T-cell (primary cell): ENCODE measurements at regions not wholly inside any gene's neighbourhood (a gene's known extent, or its start where the extent isn't known, plus 50 kb on each side); places are given as distances from the start of the nearest gene placed in this dataset.

ENCODE experiments used
- ATAC-seq, 4 experiments: fragments of 200-7000 bp in 3 of 4; fragments of 150-1000 bp in 1 of 4; cut with Tn5 transposase; replicated peaks in 1 of 4; 1 replicate in 3 of 4; 2 replicates in 1 of 4; pipeline ENCODE4 v1.10.0; 2021; ENCODE audit warnings: moderate library complexity in 3 of 4, mild to moderate bottlenecking in 2 of 4, moderate number of reproducible peaks in 1 of 4
- CTCF ChIA-PET, 2 donors: fragments of 300-600 bp; sonication (Branson Sonifier 250); formaldehyde crosslinking; loops; one replicate each; lab custom pipeline; 2022; ENCODE audit warnings: antibody characterized with exemption in 2 of 2; lab: Charles Lee
- POLR2A ChIA-PET, 2 donors: fragments of 300-600 bp; sonication (Branson Sonifier 250); formaldehyde crosslinking; loops; one replicate each; lab custom pipeline; 2022; ENCODE audit warnings: antibody characterized with exemption in 2 of 2; lab: Charles Lee
- DNase-seq, 35 experiments: peaks; one replicate each; pipeline versions ENCODE4 v3.0.0 to v3.0.0-alpha.2; 2013 to 2023
- H3K27ac ChIP-seq: one replicate; pipeline ENCODE4 v1.5.1; 2013; ENCODE audit warnings: low read length
- H3K27me3 ChIP-seq, 2 experiments: replicated peaks in 1 of 2; 1 replicate in 1 of 2; 2 replicates in 1 of 2; pipeline versions ENCODE4 v1.6.1 to v1.7.0; 2013; ENCODE audit warnings: low read length in 1 of 2, mixed read lengths in 1 of 2; ENCODE audit not compliant: control insufficient read depth in 2 of 2, insufficient read depth in 2 of 2; ENCODE audit errors: extremely low read depth in 1 of 2
- H3K36me3 ChIP-seq, 2 donors: 1 replicate in 1 of 2; 2 replicates in 1 of 2; pipeline versions ENCODE4 v1.6.1 to v1.7.0; 2013; ENCODE audit warnings: low read length in 1 of 2; ENCODE audit not compliant: control insufficient read depth in 2 of 2, insufficient read depth in 1 of 2; ENCODE audit errors: extremely low read depth in 1 of 2
- H3K4me1 ChIP-seq, 2 experiments: 1 replicate in 1 of 2; 2 replicates in 1 of 2; pipeline versions ENCODE4 v1.6.1 to v1.7.0; 2013; ENCODE audit warnings: low read length in 2 of 2, mixed read lengths in 1 of 2; ENCODE audit not compliant: insufficient read depth in 2 of 2, control insufficient read depth in 1 of 2; ENCODE audit errors: extremely low read depth in 1 of 2
- H3K4me3 ChIP-seq, 2 donors: 1 replicate in 1 of 2; 2 replicates in 1 of 2; pipeline versions ENCODE4 v1.5.1 to v1.7.0; 2013; ENCODE audit warnings: mild to moderate bottlenecking in 2 of 2, low read length in 1 of 2, moderate library complexity in 1 of 2; ENCODE audit not compliant: control insufficient read depth in 1 of 2; ENCODE audit errors: extremely low read depth in 1 of 2
- H3K9me3 ChIP-seq: 2 replicates; pipeline ENCODE4 v1.7.0; 2013
- H3K27ac Mint-ChIP-seq, 2 donors: one replicate each; pipeline ENCODE4 v1.8.0; 2020 to 2021; ENCODE audit warnings: mild to moderate bottlenecking in 2 of 2, mixed read lengths in 2 of 2
- H3K27me3 Mint-ChIP-seq, 2 donors: one replicate each; pipeline ENCODE4 v1.8.0; 2021 to 2022; ENCODE audit warnings: mixed read lengths in 2 of 2
- H3K36me3 Mint-ChIP-seq: one replicate; pipeline ENCODE4 v1.8.0; 2021; ENCODE audit warnings: mixed read lengths
- H3K4me1 Mint-ChIP-seq, 3 donors: one replicate each; pipeline ENCODE4 v1.8.0; 2020 to 2022; ENCODE audit warnings: mixed read lengths in 3 of 3, mild to moderate bottlenecking in 1 of 3
- H3K4me3 Mint-ChIP-seq, 3 donors: one replicate each; pipeline ENCODE4 v1.8.0; 2020 to 2022; ENCODE audit warnings: mild to moderate bottlenecking in 3 of 3, mixed read lengths in 3 of 3, moderate library complexity in 3 of 3
- H3K9me3 Mint-ChIP-seq, 3 donors: one replicate each; pipeline ENCODE4 v1.8.0; 2020 to 2022; ENCODE audit warnings: mixed read lengths in 3 of 3
- WGBS: methylation state at CpG from one replicate; pipeline ENCODE4 v1.1.5; 2013; ENCODE audit warnings: missing lambda C conversion rate; ENCODE audit not compliant: insufficient coverage; 5-methylcytosine and 5-hydroxymethylcytosine counted together

- Mint-ChIP-seq H3K36me3 (no peaks in the 10 kb centered on the region), H3K4me1 (no peaks in the 10 kb centered on the region), H3K27ac (no peak overlapping the region), H3K9me3 (no peaks in the 10 kb centered on the region), H3K4me3 (no peak overlapping the region), H3K27me3 (peaks cover 0 to 7% of the 10 kb centered on the region in 2 donors)
- POLR2A ChIA-PET: no interaction called here
- CTCF ChIA-PET: no interaction called here
- DNase-seq (no peak), ATAC-seq (no peak)
- Histone ChIP-seq H3K9me3 (no peaks in the 10 kb centered on the region), H3K27me3 (no peaks in the 10 kb centered on the region), H3K36me3 (no peaks in the 10 kb centered on the region), H3K4me3 (no peak overlapping the region), H3K4me1 (no peaks in the 10 kb centered on the region), H3K27ac (no peak overlapping the region)
- 95% methylated on average over 7 of the region's 10 CpGs for WGBS
Measured at GRCh38 chr2:143833015-143833660, 686.8 kb downstream of the ZEB2 start.

DNA sequence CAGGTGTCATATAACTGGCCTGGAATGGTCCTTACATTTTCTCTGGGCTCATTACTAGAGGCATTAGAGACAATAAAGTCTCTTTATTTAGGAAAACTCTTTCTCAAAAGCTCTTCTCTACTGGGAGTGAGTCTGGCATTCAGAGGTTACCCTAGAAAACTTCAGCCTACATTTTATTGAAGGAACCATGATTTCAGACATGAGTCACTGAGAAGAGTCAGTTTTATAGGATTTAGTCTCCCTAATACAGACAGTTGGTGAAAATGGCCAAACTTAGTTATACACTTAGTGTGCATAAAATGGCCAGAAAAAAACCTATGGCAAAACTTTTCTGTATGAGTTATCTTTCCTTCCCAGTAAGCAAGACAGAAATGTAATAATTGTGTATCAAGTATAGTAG is 689.4 kb downstream of the ZEB2 start:
- H3K36me3 Mint-ChIP-seq: no peaks in the 10 kb centered on the region
- Histone ChIP-seq H3K27ac (no peak overlapping the region), H3K27me3 (no peaks in the 10 kb centered on the region), H3K4me1 (no peaks in the 10 kb centered on the region), H3K36me3 (no peaks in the 10 kb centered on the region), H3K9me3 (no peaks in the 10 kb centered on the region), H3K4me3 (no peak overlapping the region)
- H3K4me3 Mint-ChIP-seq: no peak overlapping the region
- no peaks in the 10 kb centered on the region for H3K4me1 Mint-ChIP-seq
- no peak for ATAC-seq
- no peak overlapping the region for H3K27ac Mint-ChIP-seq
- ChIA-PET CTCF (no interaction called here), POLR2A (no interaction called here)
- H3K27me3 Mint-ChIP-seq: peaks cover 0 to 15% of the 10 kb centered on the region in 2 donors
- H3K9me3 Mint-ChIP-seq: no peaks in the 10 kb centered on the region
- no peak for DNase-seq

DNA sequence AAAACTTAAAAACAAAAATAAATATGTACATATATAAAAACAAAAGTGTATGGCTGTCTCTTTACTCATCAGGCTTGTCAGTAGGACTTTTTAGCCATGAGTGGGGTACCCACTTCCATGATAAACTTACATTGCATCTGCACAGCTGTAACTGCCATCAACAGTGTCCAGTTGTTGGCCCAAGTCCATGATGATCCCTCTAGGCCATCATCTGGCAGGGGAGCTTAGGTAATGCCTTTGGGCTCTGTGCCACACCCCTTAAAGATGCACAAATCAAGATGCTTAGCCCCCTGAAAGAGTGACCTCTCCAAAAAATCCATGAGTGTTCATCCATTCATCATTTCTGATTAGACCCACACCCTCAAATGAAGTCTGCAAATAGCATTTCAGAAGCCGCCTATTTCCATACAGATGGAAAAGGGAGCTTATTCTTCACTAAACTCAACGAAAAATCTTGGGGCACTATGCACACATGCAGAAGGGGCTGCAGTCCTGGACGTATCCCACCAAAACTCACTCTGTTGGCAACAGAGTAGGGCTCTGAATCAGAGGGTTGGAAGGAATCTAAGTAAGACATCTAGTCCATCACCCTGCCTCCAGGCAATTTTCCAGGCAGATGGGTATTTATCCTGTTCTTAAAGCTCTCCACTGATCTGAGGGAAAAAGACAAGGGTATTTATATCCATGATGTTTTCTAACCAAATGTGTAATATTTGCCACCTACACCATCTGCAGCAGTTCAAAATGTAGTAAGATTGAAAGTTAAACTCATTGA is 691.0 kb downstream of the ZEB2 start:
- Histone ChIP-seq H3K4me3 (no peak overlapping the region), H3K27ac (no peak overlapping the region), H3K4me1 (no peaks in the 10 kb centered on the region), H3K36me3 (no peaks in the 10 kb centered on the region), H3K27me3 (no peaks in the 10 kb centered on the region), H3K9me3 (no peaks in the 10 kb centered on the region)
- DNase-seq (no peak), ATAC-seq (no peak)
- H3K27ac Mint-ChIP-seq: no peak overlapping the region
- no peaks in the 10 kb centered on the region for H3K9me3 Mint-ChIP-seq
- 100% methylated on average over 1 of the region's 3 CpGs for WGBS
- ChIA-PET POLR2A (no interaction called here), CTCF (no interaction called here)
- H3K27me3 Mint-ChIP-seq: peaks cover 0 to 15% of the 10 kb centered on the region in 2 donors
- no peak overlapping the region for H3K4me3 Mint-ChIP-seq
- H3K4me1 Mint-ChIP-seq: no peaks in the 10 kb centered on the region
- no peaks in the 10 kb centered on the region for H3K36me3 Mint-ChIP-seq

- no peaks in the 10 kb centered on the region for H3K27me3 ChIP-seq
- Mint-ChIP-seq H3K27me3 (peaks cover 0 to 20% of the 10 kb centered on the region in 2 donors), H3K36me3 (no peaks in the 10 kb centered on the region), H3K4me3 (no peak overlapping the region), H3K9me3 (no peaks in the 10 kb centered on the region), H3K4me1 (no peaks in the 10 kb centered on the region), H3K27ac (no peak overlapping the region)
- no peaks in the 10 kb centered on the region for H3K9me3 ChIP-seq
- no peaks in the 10 kb centered on the region for H3K36me3 ChIP-seq
- DNase-seq (no peak), ATAC-seq (no peak)
- no peak overlapping the region for H3K27ac ChIP-seq
- ChIA-PET CTCF (no interaction called here), POLR2A (no interaction called here)
- no peaks in the 10 kb centered on the region for H3K4me1 ChIP-seq
- H3K4me3 ChIP-seq: no peak overlapping the region
- WGBS: no CpG with 5 or more reads among the region's 3 CpGs
Measured at GRCh38 chr2:143824791-143825190, 695.1 kb downstream of the ZEB2 start.

DNA sequence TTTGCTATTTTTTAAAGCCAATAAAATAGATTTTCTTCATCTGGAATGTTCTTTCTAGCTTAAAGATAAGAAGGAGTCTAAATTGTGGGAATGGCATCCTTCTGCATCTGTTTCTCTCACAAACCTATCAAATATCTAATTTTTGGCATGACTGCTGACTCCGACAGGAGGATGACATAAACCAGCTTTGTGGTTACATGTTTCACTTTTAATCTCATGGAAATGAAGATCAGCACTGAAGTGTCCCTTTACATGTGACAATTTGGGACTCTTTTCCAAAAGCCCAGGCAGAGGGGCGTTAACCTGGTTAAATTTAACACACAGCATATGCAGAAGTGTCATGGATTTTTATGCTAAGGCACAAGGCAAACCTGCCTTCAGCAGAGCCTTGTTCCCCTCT is 694.7 kb downstream of the ARHGAP15 start:
- ChIA-PET CTCF (no interaction called here), POLR2A (no interaction called here)
- WGBS: 57% methylated on average over 1 of the region's 2 CpGs
- H3K27ac Mint-ChIP-seq: no peak overlapping the region
- H3K27me3 Mint-ChIP-seq: peaks cover 0 to 15% of the 10 kb centered on the region in 2 donors
- no peaks in the 10 kb centered on the region for H3K27me3 ChIP-seq
- H3K9me3 Mint-ChIP-seq: no peaks in the 10 kb centered on the region
- H3K4me1 Mint-ChIP-seq: no peaks in the 10 kb centered on the region
- ATAC-seq (no peak), DNase-seq (no peak)
- no peak overlapping the region for H3K4me3 ChIP-seq
- no peak overlapping the region for H3K4me3 Mint-ChIP-seq
- H3K4me1 ChIP-seq: no peaks in the 10 kb centered on the region
- no peaks in the 10 kb centered on the region for H3K9me3 ChIP-seq
- no peaks in the 10 kb centered on the region for H3K36me3 ChIP-seq
- no peaks in the 10 kb centered on the region for H3K36me3 Mint-ChIP-seq
- no peak overlapping the region for H3K27ac ChIP-seq

DNA sequence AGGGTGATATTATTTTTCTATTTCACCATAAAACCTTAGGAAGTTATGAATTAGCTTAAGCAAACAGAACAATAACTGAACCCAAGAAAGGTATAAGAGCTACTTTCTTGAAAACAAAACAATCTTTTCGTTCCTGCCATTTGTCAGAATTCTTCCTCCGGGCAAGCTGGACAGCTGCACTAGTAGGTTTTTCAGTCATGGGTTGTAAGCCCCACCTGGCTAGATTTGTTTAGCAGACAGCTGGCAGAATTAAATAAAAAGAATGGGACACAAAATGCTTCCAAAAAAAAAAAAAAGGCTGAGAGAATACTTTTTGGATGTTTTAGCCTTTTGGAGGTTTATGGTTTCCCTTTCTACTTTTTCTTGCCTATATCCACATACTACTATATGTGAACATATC is 694.1 kb downstream of the ARHGAP15 start:
- Histone ChIP-seq H3K4me3 (no peak overlapping the region), H3K27me3 (no peaks in the 10 kb centered on the region), H3K27ac (no peak overlapping the region), H3K36me3 (no peaks in the 10 kb centered on the region), H3K4me1 (no peaks in the 10 kb centered on the region), H3K9me3 (no peaks in the 10 kb centered on the region)
- ChIA-PET POLR2A (no interaction called here), CTCF (no interaction called here)
- Mint-ChIP-seq H3K4me1 (no peaks in the 10 kb centered on the region), H3K27me3 (peaks cover 0 to 14% of the 10 kb centered on the region in 2 donors), H3K4me3 (no peak overlapping the region), H3K27ac (no peak overlapping the region), H3K36me3 (no peaks in the 10 kb centered on the region), H3K9me3 (no peaks in the 10 kb centered on the region)
- DNase-seq: no peak
- no peak for ATAC-seq
- 92% methylated on average over 2 of the region's 2 CpGs for WGBS
